ENCODE measurements at regions not wholly inside any gene's neighbourhood (a gene's known extent, or its start where the extent isn't known, plus 50 kb on each side); places are given as distances from the start of the nearest gene placed in this dataset.
A peak's percentile ranks its signal among the peaks of the same experiment; 100 is the strongest.

GRCh38 chr5:109971968-109972367 is 282.2 kb downstream of the MAN2A1 start:
- CTCF ChIA-PET, result no interaction called here
- POLR2A ChIA-PET, result no interaction called here
- DNase-seq (ENCODE audit: low read depth, low spot score), result no peak
- H3K4me3 ChIP-seq (ENCODE audit: low read depth, low read length), result no peak overlapping the region
- TF ChIP-seq CTCF (IDR thresholded peaks at IDR 0.05; ENCODE audit: insufficient read depth, low read length, missing control alignments), result no peak

GRCh38 chr5:109981979-109982378 is 292.3 kb downstream of the MAN2A1 start:
- CTCF ChIA-PET, result no interaction called here
- POLR2A ChIA-PET, result no interaction called here
- H3K4me3 ChIP-seq (ENCODE audit: low read depth, low read length), result no peak overlapping the region
- no peak for TF ChIP-seq CTCF (IDR thresholded peaks at IDR 0.05; ENCODE audit: insufficient read depth, low read length, missing control alignments)
- DNase-seq (ENCODE audit: low read depth, low spot score), result no peak

- CTCF ChIA-PET, result no interaction called here
Observed at GRCh38 chr5:109982966-109983534, 293.3 kb downstream of the MAN2A1 start.

DNA sequence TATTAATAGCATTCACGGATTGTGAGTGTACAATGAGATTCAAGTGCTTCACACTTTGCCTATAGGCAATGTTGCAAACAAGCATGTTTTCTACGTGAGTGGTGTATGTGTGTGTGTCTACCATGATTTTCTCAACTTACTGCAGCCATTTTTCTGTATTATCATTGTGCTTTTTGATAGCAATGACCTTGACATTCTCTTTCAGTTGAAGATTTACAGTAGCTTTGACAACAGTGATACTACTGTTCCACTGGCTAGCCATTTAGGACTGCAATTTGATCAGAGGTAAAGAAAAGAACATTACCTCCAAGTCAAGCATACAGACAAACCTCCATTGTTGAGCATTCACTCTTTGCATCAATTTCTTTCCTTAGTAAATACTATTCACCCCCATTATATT is 297.0 kb downstream of the MAN2A1 start:
- TF ChIP-seq CTCF (IDR thresholded peaks at IDR 0.05; ENCODE audit: insufficient read depth, low read length, missing control alignments), result no peak
- H3K4me3 ChIP-seq (ENCODE audit: low read depth, low read length), result no peak overlapping the region
- ChIA-PET CTCF (no interaction called here), POLR2A (no interaction called here)
- DNase-seq (ENCODE audit: low read depth, low spot score), result no peak

More at GRCh38 chr5:109982966-109983534, 293.3 kb downstream of the MAN2A1 start:
- no peak for TF ChIP-seq CTCF (IDR thresholded peaks at IDR 0.05; ENCODE audit: insufficient read depth, low read length, missing control alignments)
- POLR2A ChIA-PET, result no interaction called here
- no peak overlapping the region for H3K4me3 ChIP-seq (ENCODE audit: low read depth, low read length)
- DNase-seq (ENCODE audit: low read depth, low spot score), result no peak

- CTCF ChIA-PET, result no interaction called here
- POLR2A ChIA-PET, result no interaction called here
- TF ChIP-seq CTCF (IDR thresholded peaks at IDR 0.05; ENCODE audit: insufficient read depth, low read length, missing control alignments), result no peak
- peak; percentile 7 for DNase-seq (ENCODE audit: low read depth, low spot score)
- no peak overlapping the region for H3K4me3 ChIP-seq (ENCODE audit: low read depth, low read length)
Observed at GRCh38 chr5:109987355-109987754, 297.6 kb downstream of the MAN2A1 start.

GRCh38 chr5:109987970-109988369 is 298.2 kb downstream of the MAN2A1 start:
- CTCF ChIA-PET, result no interaction called here
- POLR2A ChIA-PET, result no interaction called here
- TF ChIP-seq CTCF (IDR thresholded peaks at IDR 0.05; ENCODE audit: insufficient read depth, low read length, missing control alignments), result no peak
- DNase-seq (ENCODE audit: low read depth, low spot score), result no peak
- no peak overlapping the region for H3K4me3 ChIP-seq (ENCODE audit: low read depth, low read length)

Data from AG04449 (cell line).